Muscle layer of colon (tissue), 2 donors: ENCODE measurements at regions not wholly inside any gene's neighbourhood (a gene's known extent, or its start where the extent isn't known, plus 50 kb on each side); places are given as distances from the start of the nearest gene placed in this dataset.

Experiments
- H3K27ac ChIP-seq: one replicate; pipeline ENCODE4 v1.7.0; 2013; ENCODE audit warnings: low read depth, mild to moderate bottlenecking, low read length, moderate library complexity
- H3K27me3 ChIP-seq, 2 donors: one replicate each; pipeline ENCODE4 v1.7.0; 2013; ENCODE audit warnings: low read length in 2 of 2, mild to moderate bottlenecking in 2 of 2; ENCODE audit not compliant: insufficient read depth in 2 of 2, control insufficient read depth in 1 of 2
- H3K36me3 ChIP-seq: one replicate; pipeline ENCODE4 v1.7.0; 2013; ENCODE audit warnings: mild to moderate bottlenecking, low read length; ENCODE audit not compliant: insufficient read depth
- H3K4me1 ChIP-seq: one replicate; pipeline ENCODE4 v1.7.0; 2013; ENCODE audit warnings: mild to moderate bottlenecking, low read length; ENCODE audit not compliant: insufficient read depth
- H3K4me3 ChIP-seq, 2 donors: one replicate each; pipeline ENCODE4 v1.7.0; 2013; ENCODE audit warnings: low read length in 2 of 2, low read depth in 1 of 2, mild to moderate bottlenecking in 1 of 2, moderate library complexity in 1 of 2
- H3K9ac ChIP-seq: one replicate; pipeline ENCODE4 v1.7.0; 2013; ENCODE audit warnings: low read length
- H3K9me3 ChIP-seq: one replicate; pipeline ENCODE4 v1.7.0; 2013; ENCODE audit warnings: mild to moderate bottlenecking, low read length
- donor health status: abdominal sarcoma.
- donor health status: Adenocarcinoma of cecum.

- Histone ChIP-seq H3K36me3 (no peaks in the 10 kb centered on the region), H3K27ac (no peak overlapping the region), H3K9ac (no peak overlapping the region), H3K9me3 (no peaks in the 10 kb centered on the region), H3K4me3 (no peak overlapping the region), H3K27me3 (no peaks in the 10 kb centered on the region), H3K4me1 (no peaks in the 10 kb centered on the region)
Measured at GRCh38 chr10:3996697-3997096, 211.7 kb upstream of the KLF6 start.

- no peaks in the 10 kb centered on the region for H3K4me1 ChIP-seq
- no peaks in the 10 kb centered on the region for H3K9me3 ChIP-seq
Measured at GRCh38 chr10:3995302-3996210, 210.5 kb upstream of the KLF6 start.

DNA sequence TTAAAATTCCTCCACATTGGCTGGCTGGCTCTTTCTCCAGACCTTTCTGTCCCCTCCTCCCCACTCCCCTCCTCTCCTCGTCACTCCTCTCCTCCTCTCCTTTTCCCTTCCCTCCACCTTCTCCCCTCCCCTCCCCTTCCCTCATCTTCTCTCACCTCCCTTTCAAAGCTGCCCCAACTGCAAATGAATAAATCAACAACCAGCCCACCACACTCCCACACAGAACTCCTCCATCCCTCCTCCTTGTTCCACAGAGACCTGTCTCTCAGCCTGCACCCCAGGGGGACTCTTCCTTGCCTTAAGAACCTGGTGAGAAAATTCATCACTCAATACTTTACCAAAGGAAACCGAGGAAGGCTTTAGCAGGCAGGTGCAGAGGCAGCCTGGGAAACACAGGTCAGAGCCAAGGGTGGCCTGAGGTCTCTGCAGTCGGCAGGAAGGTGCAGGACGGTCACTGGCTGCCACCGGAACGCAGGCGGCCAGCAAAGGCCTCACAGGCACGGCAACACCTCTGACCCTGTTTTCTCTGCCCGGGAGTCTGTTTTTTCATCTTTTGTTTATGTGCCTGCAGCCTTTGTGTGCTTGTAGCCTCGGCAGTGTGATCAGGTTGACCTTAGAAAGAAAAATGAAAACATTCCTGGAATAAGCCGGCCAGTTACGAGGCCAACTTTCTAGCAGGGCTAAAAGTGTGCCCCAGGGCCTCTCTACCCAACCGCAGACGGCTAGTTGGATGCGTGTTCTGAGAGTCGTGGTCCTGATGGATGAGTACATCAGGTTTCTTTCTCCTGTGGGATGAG is 207.6 kb upstream of the KLF6 start:
- no peak overlapping the region for H3K27ac ChIP-seq
- H3K4me1 ChIP-seq, result no peaks in the 10 kb centered on the region
- H3K4me3 ChIP-seq, result no peak overlapping the region
- no peaks in the 10 kb centered on the region for H3K27me3 ChIP-seq
- H3K36me3 ChIP-seq, result no peaks in the 10 kb centered on the region
- H3K9me3 ChIP-seq, result no peaks in the 10 kb centered on the region
- no peak overlapping the region for H3K9ac ChIP-seq

More at GRCh38 chr10:3995302-3996210, 210.5 kb upstream of the KLF6 start:
- H3K36me3 ChIP-seq, result no peaks in the 10 kb centered on the region
- H3K4me3 ChIP-seq, result no peak overlapping the region
- H3K9ac ChIP-seq, result no peak overlapping the region
- no peaks in the 10 kb centered on the region for H3K27me3 ChIP-seq
- no peak overlapping the region for H3K27ac ChIP-seq

- no peaks in the 10 kb centered on the region for H3K27me3 ChIP-seq
- no peaks in the 10 kb centered on the region for H3K9me3 ChIP-seq
- no peak overlapping the region for H3K27ac ChIP-seq
- H3K4me3 ChIP-seq, result no peak overlapping the region
- H3K36me3 ChIP-seq, result no peaks in the 10 kb centered on the region
- H3K9ac ChIP-seq, result no peak overlapping the region
- no peaks in the 10 kb centered on the region for H3K4me1 ChIP-seq
Measured at GRCh38 chr10:3990307-3990706, 205.3 kb upstream of the KLF6 start.

- Histone ChIP-seq H3K9ac (no peak overlapping the region), H3K4me3 (no peak overlapping the region), H3K36me3 (no peaks in the 10 kb centered on the region), H3K9me3 (peaks cover 7% of the 10 kb centered on the region), H3K27ac (no peak overlapping the region), H3K4me1 (no peaks in the 10 kb centered on the region), H3K27me3 (no peaks in the 10 kb centered on the region)
Measured at GRCh38 chr10:3987143-3987974, 202.3 kb upstream of the KLF6 start.

- Histone ChIP-seq H3K36me3 (no peaks in the 10 kb centered on the region), H3K9me3 (peaks cover 7% of the 10 kb centered on the region), H3K4me3 (no peak overlapping the region), H3K4me1 (no peaks in the 10 kb centered on the region), H3K27ac (no peak overlapping the region), H3K9ac (no peak overlapping the region), H3K27me3 (no peaks in the 10 kb centered on the region)
Measured at GRCh38 chr10:3986493-3987142, 201.6 kb upstream of the KLF6 start.

- Histone ChIP-seq H3K4me1 (no peaks in the 10 kb centered on the region), H3K27ac (no peak overlapping the region)
Measured at GRCh38 chr10:3982746-3983442, 197.9 kb upstream of the KLF6 start.

GRCh38 chr10:3981300-3981699 is 196.3 kb upstream of the KLF6 start:
- Histone ChIP-seq H3K9ac (no peak overlapping the region), H3K4me3 (no peak overlapping the region), H3K27ac (no peak overlapping the region), H3K4me1 (no peaks in the 10 kb centered on the region), H3K9me3 (peaks cover 7% of the 10 kb centered on the region), H3K27me3 (no peaks in the 10 kb centered on the region), H3K36me3 (no peaks in the 10 kb centered on the region)

More at GRCh38 chr10:3982746-3983442, 197.9 kb upstream of the KLF6 start:
- Histone ChIP-seq H3K9ac (no peak overlapping the region), H3K36me3 (no peaks in the 10 kb centered on the region), H3K9me3 (peaks cover 7% of the 10 kb centered on the region), H3K27me3 (no peaks in the 10 kb centered on the region), H3K4me3 (no peak overlapping the region)

- Histone ChIP-seq H3K4me3 (no peak overlapping the region), H3K27me3 (no peaks in the 10 kb centered on the region), H3K36me3 (no peaks in the 10 kb centered on the region), H3K27ac (no peak overlapping the region), H3K9ac (no peak overlapping the region), H3K9me3 (peaks cover 7% of the 10 kb centered on the region), H3K4me1 (no peaks in the 10 kb centered on the region)
Measured at GRCh38 chr10:3980660-3981059, 195.7 kb upstream of the KLF6 start.

DNA sequence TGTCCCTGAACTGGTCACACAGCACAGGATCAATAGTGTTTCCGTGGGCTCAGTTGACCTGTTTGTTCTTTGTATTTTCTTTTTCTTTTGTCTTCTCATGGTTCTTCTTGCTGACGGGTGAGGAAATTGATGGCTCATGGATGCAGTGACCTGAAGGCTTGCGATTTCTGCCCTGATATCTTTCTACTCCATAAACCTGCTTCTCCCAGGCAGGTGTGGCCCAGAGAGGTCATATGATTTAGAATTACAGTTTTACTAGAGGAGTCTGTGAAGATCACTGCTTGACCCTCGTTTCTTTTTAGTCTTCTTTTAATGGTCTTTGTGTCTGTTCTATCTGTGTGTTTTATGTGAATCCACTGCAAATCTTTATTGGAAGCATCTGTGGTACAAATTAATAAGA is 195.1 kb upstream of the KLF6 start:
- Histone ChIP-seq H3K27me3 (no peaks in the 10 kb centered on the region), H3K9me3 (peaks cover 7% of the 10 kb centered on the region), H3K27ac (no peak overlapping the region), H3K9ac (no peak overlapping the region), H3K4me3 (no peak overlapping the region), H3K36me3 (no peaks in the 10 kb centered on the region), H3K4me1 (no peaks in the 10 kb centered on the region)
